Esophagus squamous epithelium (tissue), 4 donors: ENCODE measurements at regions not wholly inside any gene's neighbourhood (a gene's known extent, or its start where the extent isn't known, plus 50 kb on each side); places are given as distances from the start of the nearest gene placed in this dataset.

Experiments
- CTCF ChIP-seq, 6 experiments: fragments of 450-650 bp in 4 of 6; fragments of 200-600 bp in 2 of 6; sonication (generic) in 2 of 6; IDR thresholded peaks; one replicate each; pipeline ENCODE4 v1.5.1; 2016 to 2019; ENCODE audit warnings: antibody characterized with exemption in 6 of 6, mild to moderate bottlenecking in 4 of 6, moderate library complexity in 4 of 6
- POLR2A ChIP-seq, 4 donors: fragments of 450-650 bp; IDR thresholded peaks; one replicate each; pipeline ENCODE4 v1.6.1; 2017; ENCODE audit warnings: antibody characterized with exemption in 4 of 4, mild to moderate bottlenecking in 4 of 4, moderate library complexity in 3 of 4

- TF ChIP-seq CTCF (IDR thresholded peaks at IDR 0.05) (no peak), POLR2A (IDR thresholded peaks at IDR 0.05) (no peak)
Observed at GRCh38 chr10:78513330-78513729, 479.7 kb downstream of the RPS24 start.
